Thymus (tissue), 11 donors: ENCODE measurements at regions not wholly inside any gene's neighbourhood (a gene's known extent, or its start where the extent isn't known, plus 50 kb on each side); places are given as distances from the start of the nearest gene placed in this dataset.

Source experiments
- DNase-seq, 9 donors: peaks; one replicate each; pipeline ENCODE4 v3.0.0-alpha.2; 2013; ENCODE audit warnings: low spot score in 9 of 9, low read depth in 6 of 9, missing footprints in 1 of 9
- H3K27ac ChIP-seq, 2 donors: one replicate each; pipeline ENCODE4 v1.5.1; 2013; ENCODE audit warnings: control low read depth in 1 of 2, low read depth in 1 of 2, low read length in 1 of 2, mild to moderate bottlenecking in 1 of 2, moderate library complexity in 1 of 2
- H3K27me3 ChIP-seq, 2 donors: one replicate each; pipeline ENCODE4 v1.5.1; 2013; ENCODE audit warnings: low read length in 1 of 2; ENCODE audit not compliant: control insufficient read depth in 2 of 2, insufficient read depth in 1 of 2
- H3K36me3 ChIP-seq, 2 donors: one replicate each; pipeline ENCODE4 v1.5.1; 2013; ENCODE audit warnings: low read length in 1 of 2, mild to moderate bottlenecking in 1 of 2, moderate library complexity in 1 of 2; ENCODE audit not compliant: control insufficient read depth in 2 of 2, insufficient read depth in 2 of 2
- H3K4me1 ChIP-seq, 2 donors: one replicate each; pipeline ENCODE4 v1.5.1; 2013; ENCODE audit warnings: low read length in 2 of 2; ENCODE audit not compliant: control insufficient read depth in 2 of 2, insufficient read depth in 2 of 2
- H3K4me3 ChIP-seq, 2 donors: one replicate each; pipeline ENCODE4 v1.5.1; 2013; ENCODE audit warnings: low read length in 2 of 2, control low read depth in 1 of 2, mild to moderate bottlenecking in 1 of 2
- H3K9me3 ChIP-seq, 2 donors: one replicate each; pipeline ENCODE4 v1.5.1; 2013; ENCODE audit warnings: low read length in 1 of 2, mild to moderate bottlenecking in 1 of 2; ENCODE audit not compliant: control insufficient read depth in 2 of 2, insufficient read depth in 1 of 2
- WGBS: extraction: QIAGEN DNeasy Blood & Tissue Kit; methylation state at CpG from one replicate; pipeline ENCODE4 v1.1.7; 2013; 5-methylcytosine and 5-hydroxymethylcytosine counted together
- donor health status: healthy.

- Histone ChIP-seq H3K36me3 (no peaks in the 10 kb centered on the region), H3K9me3 (no peaks in the 10 kb centered on the region), H3K4me3 (no peak overlapping the region), H3K27ac (no peak overlapping the region), H3K4me1 (peaks cover 2 to 12% of the 10 kb centered on the region in 2 donors), H3K27me3 (no peaks in the 10 kb centered on the region)
- 85% methylated on average over 4 of the region's 4 CpGs for WGBS
- DNase-seq, result no peak
Observed at GRCh38 chr2:234302664-234302991, 194.3 kb downstream of the ARL4C start.

- 84% methylated on average over 18 of the region's 18 CpGs for WGBS
- Histone ChIP-seq H3K4me1 (peaks cover 4 to 16% of the 10 kb centered on the region in 2 donors), H3K36me3 (no peaks in the 10 kb centered on the region), H3K4me3 (no peak overlapping the region), H3K9me3 (no peaks in the 10 kb centered on the region), H3K27me3 (no peaks in the 10 kb centered on the region), H3K27ac (no peak overlapping the region)
- no peak for DNase-seq
Observed at GRCh38 chr2:234300932-234301823, 195.7 kb downstream of the ARL4C start.

DNA sequence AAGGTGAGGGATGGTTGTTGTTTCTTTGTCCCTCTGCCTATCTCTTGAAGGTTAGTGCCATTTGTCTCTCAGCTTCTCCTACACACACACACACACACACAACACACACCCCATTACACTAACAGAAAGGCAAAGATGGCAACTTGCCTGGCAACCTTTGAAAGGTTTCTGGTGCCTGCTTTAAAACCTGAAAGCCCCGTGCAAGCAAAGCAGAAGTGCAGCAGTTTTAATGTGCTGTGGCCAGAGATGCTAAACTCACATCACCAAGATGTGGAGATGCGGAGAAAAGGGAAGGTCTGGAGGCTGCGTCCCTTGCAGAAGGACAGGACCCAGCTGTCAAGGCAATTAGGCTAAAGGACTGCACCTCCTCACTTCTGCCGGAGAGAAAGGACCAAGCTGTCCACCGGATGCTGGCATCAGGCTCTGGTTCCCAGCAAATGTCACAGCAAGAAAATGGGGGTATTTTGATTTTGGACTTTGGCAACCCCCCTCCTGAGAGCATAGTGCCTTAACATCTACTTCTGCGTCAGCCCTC, 196.4 kb downstream of the ARL4C start:
- DNase-seq, result no peak
- no peaks in the 10 kb centered on the region for H3K36me3 ChIP-seq
- peaks cover 5 to 18% of the 10 kb centered on the region in 2 donors for H3K4me1 ChIP-seq
- H3K27ac ChIP-seq, result no peak overlapping the region
- WGBS, result 94% methylated on average over 6 of the region's 6 CpGs
- no peak overlapping the region for H3K4me3 ChIP-seq
- H3K9me3 ChIP-seq, result no peaks in the 10 kb centered on the region
- no peaks in the 10 kb centered on the region for H3K27me3 ChIP-seq

- DNase-seq, result no peak
- no peaks in the 10 kb centered on the region for H3K36me3 ChIP-seq
- peaks cover 9 to 21% of the 10 kb centered on the region in 2 donors for H3K4me1 ChIP-seq
- 85% methylated on average over 3 of the region's 3 CpGs for WGBS
- no peak overlapping the region for H3K4me3 ChIP-seq
- no peaks in the 10 kb centered on the region for H3K9me3 ChIP-seq
- no peak overlapping the region for H3K27ac ChIP-seq
- H3K27me3 ChIP-seq, result no peaks in the 10 kb centered on the region
Observed at GRCh38 chr2:234298918-234299317, 198.0 kb downstream of the ARL4C start.

DNA sequence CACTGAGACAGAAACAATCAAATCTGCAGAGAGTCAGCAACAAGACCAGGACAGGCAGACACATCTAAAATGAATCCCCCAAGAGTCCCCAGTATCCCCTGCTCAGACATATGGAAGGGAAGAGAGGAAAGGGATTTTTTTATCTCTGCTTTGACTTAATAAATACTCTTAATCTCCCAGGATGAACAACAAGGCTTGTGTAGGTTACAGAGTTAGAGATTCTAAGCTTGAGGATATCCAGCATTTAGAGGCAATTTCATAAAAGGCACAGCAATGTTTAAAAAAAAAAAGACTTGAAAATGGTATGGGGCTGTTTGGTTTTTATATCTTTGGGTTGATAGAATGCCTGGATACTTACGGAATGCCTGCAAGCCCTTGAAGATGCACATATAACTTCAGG, 199.9 kb downstream of the ARL4C start:
- WGBS, result 100% methylated on average over 1 of the region's 1 CpG
- no peaks in the 10 kb centered on the region for H3K9me3 ChIP-seq
- DNase-seq, result no peak
- H3K4me1 ChIP-seq, result peaks cover 13 to 36% of the 10 kb centered on the region in 2 donors
- H3K4me3 ChIP-seq, result no peak overlapping the region
- H3K27ac ChIP-seq, result no peak overlapping the region
- no peaks in the 10 kb centered on the region for H3K36me3 ChIP-seq
- H3K27me3 ChIP-seq, result no peaks in the 10 kb centered on the region

- H3K27ac ChIP-seq, result peak overlapping the region; percentile 80 to 94
- H3K4me1 ChIP-seq, result peaks cover 41 to 55% of the 10 kb centered on the region in 2 donors
- no peak overlapping the region for H3K4me3 ChIP-seq
- H3K9me3 ChIP-seq, result no peaks in the 10 kb centered on the region
- DNase-seq, result peak in 1 of 9 donors; percentile 46
- H3K36me3 ChIP-seq, result no peaks in the 10 kb centered on the region
- H3K27me3 ChIP-seq, result no peaks in the 10 kb centered on the region
- WGBS, result 56% methylated on average over 4 of the region's 4 CpGs
Observed at GRCh38 chr2:234293973-234294372, 202.9 kb downstream of the ARL4C start.

- H3K27ac ChIP-seq, result peak overlapping the region in 1 of 2 donors; percentile 94
- H3K27me3 ChIP-seq, result no peaks in the 10 kb centered on the region
- H3K4me1 ChIP-seq, result peaks cover 41 to 60% of the 10 kb centered on the region in 2 donors
- no peak for DNase-seq
- no peak overlapping the region for H3K4me3 ChIP-seq
- H3K9me3 ChIP-seq, result no peaks in the 10 kb centered on the region
- no peaks in the 10 kb centered on the region for H3K36me3 ChIP-seq
Observed at GRCh38 chr2:234292962-234293243, 204.0 kb downstream of the ARL4C start.

- Histone ChIP-seq H3K4me1 (peaks cover 41 to 64% of the 10 kb centered on the region in 2 donors), H3K27ac (peak overlapping the region; percentile 94 to 96), H3K4me3 (no peak overlapping the region), H3K36me3 (no peaks in the 10 kb centered on the region), H3K27me3 (no peaks in the 10 kb centered on the region), H3K9me3 (no peaks in the 10 kb centered on the region)
- peak in 7 of 9 donors; percentile 60 to 90 (median 67) for DNase-seq
- 50% methylated on average over 10 of the region's 10 CpGs for WGBS
Observed at GRCh38 chr2:234292205-234292961, 204.5 kb downstream of the ARL4C start.

DNA sequence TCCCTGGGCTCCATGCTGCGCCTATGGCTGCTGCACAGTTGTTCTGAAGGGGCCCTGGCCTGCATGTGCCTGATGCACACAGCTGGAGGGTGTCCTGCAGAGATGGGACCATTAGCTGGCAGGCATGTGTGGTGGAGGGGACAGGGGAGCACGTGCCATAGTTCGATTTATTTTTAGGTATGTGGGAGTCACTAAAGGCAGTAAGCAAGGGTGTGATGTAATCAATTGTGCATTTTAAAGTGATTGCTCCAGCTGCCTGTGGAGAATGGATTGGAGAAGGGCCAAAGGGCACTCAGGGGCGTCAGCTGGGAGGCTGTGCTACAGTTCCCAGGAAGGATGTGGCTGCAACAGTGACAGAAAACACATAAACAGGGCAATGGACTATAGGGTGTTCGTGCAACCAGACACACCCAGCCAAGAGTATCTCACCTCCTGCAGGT, 205.1 kb downstream of the ARL4C start:
- Histone ChIP-seq H3K36me3 (no peaks in the 10 kb centered on the region), H3K27ac (peak overlapping the region; percentile 94 to 96), H3K4me3 (no peak overlapping the region), H3K9me3 (no peaks in the 10 kb centered on the region), H3K27me3 (no peaks in the 10 kb centered on the region), H3K4me1 (peaks cover 41 to 64% of the 10 kb centered on the region in 2 donors)
- WGBS, result 50% methylated on average over 5 of the region's 5 CpGs
- DNase-seq, result peak in 1 of 9 donors; percentile 25
